Chondrocyte (in vitro differentiated cells): ENCODE measurements at regions not wholly inside any gene's neighbourhood (a gene's known extent, or its start where the extent isn't known, plus 50 kb on each side); places are given as distances from the start of the nearest gene placed in this dataset.

Source experiments
- DNase-seq: peaks from one replicate; pipeline ENCODE4 v3.0.0; 2021; ENCODE audit warnings: mixed read lengths, low spot score
- H3K27ac Mint-ChIP-seq: one replicate; pipeline ENCODE4 v1.8.0; 2021; ENCODE audit warnings: mild to moderate bottlenecking, moderate library complexity, mixed read lengths; ENCODE audit not compliant: unreplicated experiment
- H3K27me3 Mint-ChIP-seq: 2 replicates; pipeline ENCODE4 v1.8.0; 2021; ENCODE audit warnings: low read depth, mixed read lengths
- H3K36me3 Mint-ChIP-seq: 2 replicates; pipeline ENCODE4 v1.8.0; 2021; ENCODE audit warnings: low read depth, mixed read lengths
- H3K4me1 Mint-ChIP-seq: 2 replicates; pipeline ENCODE4 v1.8.0; 2021; ENCODE audit warnings: low read depth, mild to moderate bottlenecking, mixed read lengths
- H3K4me3 Mint-ChIP-seq: one replicate; pipeline ENCODE4 v1.8.0; 2021; ENCODE audit warnings: mild to moderate bottlenecking, moderate library complexity, mixed read lengths; ENCODE audit not compliant: unreplicated experiment
- H3K9me3 Mint-ChIP-seq: 2 replicates; pipeline ENCODE4 v1.8.0; 2021; ENCODE audit warnings: low read depth, mixed read lengths
- CTCF ChIP-seq: fragments of 200-600 bp; sonication (generic); IDR thresholded peaks from 2 replicates; pipeline ENCODE4 v1.5.0; 2021; ENCODE audit warnings: antibody characterized with exemption, mild to moderate bottlenecking, moderate library complexity

- no peak overlapping the region for H3K27ac Mint-ChIP-seq
- DNase-seq = no peak
- peaks cover 29% of the 10 kb centered on the region for H3K9me3 Mint-ChIP-seq
- H3K4me3 Mint-ChIP-seq = no peak overlapping the region
- no peaks in the 10 kb centered on the region for H3K27me3 Mint-ChIP-seq
- peaks cover 12% of the 10 kb centered on the region for H3K36me3 Mint-ChIP-seq
- no peak for TF ChIP-seq CTCF
- H3K4me1 Mint-ChIP-seq = peaks cover 20% of the 10 kb centered on the region
Measured at GRCh38 chr1:193568512-193568911, 382.1 kb upstream of the B3GALT2 start.

- no peak for TF ChIP-seq CTCF
- Mint-ChIP-seq H3K36me3 (peaks cover 10% of the 10 kb centered on the region), H3K4me1 (peaks cover 20% of the 10 kb centered on the region), H3K27me3 (no peaks in the 10 kb centered on the region), H3K9me3 (peaks cover 23% of the 10 kb centered on the region), H3K4me3 (no peak overlapping the region), H3K27ac (no peak overlapping the region)
- no peak for DNase-seq
Measured at GRCh38 chr1:193567937-193568336, 381.5 kb upstream of the B3GALT2 start.

- Mint-ChIP-seq H3K4me3 (no peak overlapping the region), H3K36me3 (peaks cover 7% of the 10 kb centered on the region), H3K27ac (no peak overlapping the region), H3K9me3 (peaks cover 11% of the 10 kb centered on the region), H3K27me3 (no peaks in the 10 kb centered on the region), H3K4me1 (peaks cover 23% of the 10 kb centered on the region)
- TF ChIP-seq CTCF = no peak
- DNase-seq = no peak
Measured at GRCh38 chr1:193566735-193567134, 380.3 kb upstream of the B3GALT2 start.

GRCh38 chr1:193565971-193566577 is 379.7 kb upstream of the B3GALT2 start:
- H3K4me3 Mint-ChIP-seq = no peak overlapping the region
- H3K9me3 Mint-ChIP-seq = peaks cover 6% of the 10 kb centered on the region
- H3K36me3 Mint-ChIP-seq = peaks cover 2% of the 10 kb centered on the region
- no peak for DNase-seq
- H3K27me3 Mint-ChIP-seq = no peaks in the 10 kb centered on the region
- H3K4me1 Mint-ChIP-seq = peaks cover 23% of the 10 kb centered on the region
- H3K27ac Mint-ChIP-seq = no peak overlapping the region
- TF ChIP-seq CTCF = no peak

- H3K27ac Mint-ChIP-seq = no peak overlapping the region
- no peak for TF ChIP-seq CTCF
- no peak for DNase-seq
- H3K4me3 Mint-ChIP-seq = no peak overlapping the region
- peaks cover 15% of the 10 kb centered on the region for H3K4me1 Mint-ChIP-seq
- H3K36me3 Mint-ChIP-seq = no peaks in the 10 kb centered on the region
- no peaks in the 10 kb centered on the region for H3K9me3 Mint-ChIP-seq
- no peaks in the 10 kb centered on the region for H3K27me3 Mint-ChIP-seq
Measured at GRCh38 chr1:193562121-193562520, 375.7 kb upstream of the B3GALT2 start.
